HL-60 (cell line): ENCODE measurements at regions not wholly inside any gene's neighbourhood (a gene's known extent, or its start where the extent isn't known, plus 50 kb on each side); places are given as distances from the start of the nearest gene placed in this dataset.

Experiments
- DNase-seq, 2 experiments: peaks; one replicate each; pipeline ENCODE4 v3.0.0-alpha.2; 2010 to 2020; ENCODE audit warnings: low read depth in 1 of 2, low spot score in 1 of 2
- H3K27ac ChIP-seq: fragments of 250-450 bp; sonication (Bioruptor Pico); replicated peaks from 2 replicates; pipeline ENCODE4 v1.5.1; 2020; ENCODE audit warnings: mild to moderate bottlenecking, moderate library complexity
- H3K27me3 ChIP-seq: fragments of 250-450 bp; sonication (Bioruptor Pico); 2 replicates; pipeline ENCODE4 v1.5.1; 2021; ENCODE audit warnings: mild to moderate bottlenecking, moderate library complexity; ENCODE audit not compliant: insufficient read depth, poor library complexity, severe bottlenecking
- H3K4me3 ChIP-seq: replicated peaks from 2 replicates; pipeline ENCODE4 v1.5.1; 2011; ENCODE audit warnings: mild to moderate bottlenecking, control low read depth, low read length; ENCODE audit not compliant: insufficient read depth
- CTCF ChIP-seq: IDR thresholded peaks from one replicate; pipeline ENCODE4 v1.5.1; 2011; ENCODE audit warnings: low read length, control low read depth, inconsistent platforms; ENCODE audit not compliant: insufficient read depth
- GABPA ChIP-seq: IDR thresholded peaks from 2 replicates; pipeline ENCODE4 v1.6.1; 2012; ENCODE audit warnings: low read depth
- POLR2AphosphoS5 ChIP-seq: IDR thresholded peaks from 2 replicates; pipeline ENCODE4 v1.6.1; 2012; ENCODE audit warnings: low read depth
- SPI1 ChIP-seq: IDR thresholded peaks from 2 replicates; pipeline ENCODE4 v1.6.1; 2012; ENCODE audit warnings: low read depth, mild to moderate bottlenecking, borderline replicate concordance
- TF ChIP-seq, protein P1 (sequence below): IDR thresholded peaks from 2 replicates; pipeline ENCODE4 v1.6.1; 2012; ENCODE audit warnings: low read depth; ENCODE audit not compliant: insufficient replicate concordance

DNA sequence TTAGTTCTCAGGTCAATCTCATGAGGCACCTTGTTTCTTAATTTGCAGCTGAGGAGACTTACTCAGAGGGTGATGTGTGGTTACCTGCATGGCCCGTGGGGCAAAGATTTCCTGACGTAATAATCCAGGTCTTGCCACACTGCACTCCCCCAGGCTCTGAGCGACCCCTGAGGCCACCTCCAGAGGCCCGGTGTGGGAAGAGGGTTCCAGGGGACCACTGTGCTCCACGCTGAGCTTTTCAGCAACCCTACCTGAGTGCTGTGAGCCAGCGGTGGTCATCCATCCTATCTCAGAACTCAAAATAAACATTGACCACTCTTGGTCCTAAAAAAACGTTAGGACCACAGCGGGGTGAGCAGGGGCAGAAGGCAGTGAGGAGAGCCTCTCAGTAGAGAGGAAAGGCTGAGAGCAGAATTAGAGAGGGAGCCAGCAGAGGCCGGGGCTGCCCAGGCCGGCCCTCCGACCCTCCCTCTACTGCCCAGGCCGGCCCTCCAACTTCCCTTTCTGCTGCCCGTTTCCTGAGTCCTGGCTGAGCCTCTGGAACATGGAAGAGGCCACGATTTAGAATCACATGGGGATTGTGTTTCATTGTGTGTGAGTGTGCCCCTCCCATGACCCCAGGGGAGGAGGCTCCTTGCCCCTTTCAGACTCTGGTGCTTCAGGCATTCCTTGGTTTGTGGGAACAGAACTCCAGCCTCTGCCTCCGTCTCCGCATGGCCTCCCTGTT lies 188.2 kb upstream of the DIO3 start:
- no peak overlapping the region for H3K27ac ChIP-seq
- no peak for DNase-seq
- H3K4me3 ChIP-seq: no peak overlapping the region
- TF ChIP-seq CTCF (no peak), POLR2AphosphoS5 (no peak)
- TF ChIP-seq, protein P1, sequence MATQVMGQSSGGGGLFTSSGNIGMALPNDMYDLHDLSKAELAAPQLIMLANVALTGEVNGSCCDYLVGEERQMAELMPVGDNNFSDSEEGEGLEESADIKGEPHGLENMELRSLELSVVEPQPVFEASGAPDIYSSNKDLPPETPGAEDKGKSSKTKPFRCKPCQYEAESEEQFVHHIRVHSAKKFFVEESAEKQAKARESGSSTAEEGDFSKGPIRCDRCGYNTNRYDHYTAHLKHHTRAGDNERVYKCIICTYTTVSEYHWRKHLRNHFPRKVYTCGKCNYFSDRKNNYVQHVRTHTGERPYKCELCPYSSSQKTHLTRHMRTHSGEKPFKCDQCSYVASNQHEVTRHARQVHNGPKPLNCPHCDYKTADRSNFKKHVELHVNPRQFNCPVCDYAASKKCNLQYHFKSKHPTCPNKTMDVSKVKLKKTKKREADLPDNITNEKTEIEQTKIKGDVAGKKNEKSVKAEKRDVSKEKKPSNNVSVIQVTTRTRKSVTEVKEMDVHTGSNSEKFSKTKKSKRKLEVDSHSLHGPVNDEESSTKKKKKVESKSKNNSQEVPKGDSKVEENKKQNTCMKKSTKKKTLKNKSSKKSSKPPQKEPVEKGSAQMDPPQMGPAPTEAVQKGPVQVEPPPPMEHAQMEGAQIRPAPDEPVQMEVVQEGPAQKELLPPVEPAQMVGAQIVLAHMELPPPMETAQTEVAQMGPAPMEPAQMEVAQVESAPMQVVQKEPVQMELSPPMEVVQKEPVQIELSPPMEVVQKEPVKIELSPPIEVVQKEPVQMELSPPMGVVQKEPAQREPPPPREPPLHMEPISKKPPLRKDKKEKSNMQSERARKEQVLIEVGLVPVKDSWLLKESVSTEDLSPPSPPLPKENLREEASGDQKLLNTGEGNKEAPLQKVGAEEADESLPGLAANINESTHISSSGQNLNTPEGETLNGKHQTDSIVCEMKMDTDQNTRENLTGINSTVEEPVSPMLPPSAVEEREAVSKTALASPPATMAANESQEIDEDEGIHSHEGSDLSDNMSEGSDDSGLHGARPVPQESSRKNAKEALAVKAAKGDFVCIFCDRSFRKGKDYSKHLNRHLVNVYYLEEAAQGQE: no peak
- H3K27me3 ChIP-seq: no peaks in the 10 kb centered on the region

DNA sequence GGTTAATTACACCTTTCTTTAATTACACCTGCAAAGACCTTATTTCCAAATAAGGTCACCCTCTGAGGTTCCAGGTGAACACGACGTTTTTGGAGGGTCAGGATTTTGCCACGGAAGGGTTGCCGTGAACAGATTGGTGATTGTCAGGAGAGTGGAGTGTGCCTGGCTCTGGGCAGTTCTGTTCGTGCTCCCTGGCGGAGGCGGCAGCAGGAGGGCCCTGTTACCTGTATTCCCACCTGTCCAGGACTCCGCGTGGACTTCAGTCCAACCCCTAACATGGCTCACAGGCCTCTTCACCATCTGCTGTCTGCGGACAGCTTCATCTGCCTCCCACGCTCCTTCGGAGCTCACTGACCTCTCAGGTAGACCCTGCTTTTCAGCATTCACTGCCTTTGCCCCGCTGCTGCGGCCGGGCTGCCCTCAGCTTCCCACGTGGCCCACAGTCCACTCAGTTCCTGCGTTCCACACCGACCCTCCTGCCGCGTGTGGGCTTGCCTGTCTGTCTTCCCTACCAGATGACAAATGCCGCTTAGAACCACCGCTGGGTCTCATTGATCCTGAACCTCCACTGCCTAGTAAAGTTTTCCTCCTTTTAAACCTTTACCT lies 187.5 kb upstream of the DIO3 start:
- no peaks in the 10 kb centered on the region for H3K27me3 ChIP-seq
- H3K27ac ChIP-seq: no peak overlapping the region
- no peak overlapping the region for H3K4me3 ChIP-seq
- TF ChIP-seq SPI1: no peak
- TF ChIP-seq, protein P1: no peak
- no peak for TF ChIP-seq POLR2AphosphoS5
- no peak for DNase-seq

DNA sequence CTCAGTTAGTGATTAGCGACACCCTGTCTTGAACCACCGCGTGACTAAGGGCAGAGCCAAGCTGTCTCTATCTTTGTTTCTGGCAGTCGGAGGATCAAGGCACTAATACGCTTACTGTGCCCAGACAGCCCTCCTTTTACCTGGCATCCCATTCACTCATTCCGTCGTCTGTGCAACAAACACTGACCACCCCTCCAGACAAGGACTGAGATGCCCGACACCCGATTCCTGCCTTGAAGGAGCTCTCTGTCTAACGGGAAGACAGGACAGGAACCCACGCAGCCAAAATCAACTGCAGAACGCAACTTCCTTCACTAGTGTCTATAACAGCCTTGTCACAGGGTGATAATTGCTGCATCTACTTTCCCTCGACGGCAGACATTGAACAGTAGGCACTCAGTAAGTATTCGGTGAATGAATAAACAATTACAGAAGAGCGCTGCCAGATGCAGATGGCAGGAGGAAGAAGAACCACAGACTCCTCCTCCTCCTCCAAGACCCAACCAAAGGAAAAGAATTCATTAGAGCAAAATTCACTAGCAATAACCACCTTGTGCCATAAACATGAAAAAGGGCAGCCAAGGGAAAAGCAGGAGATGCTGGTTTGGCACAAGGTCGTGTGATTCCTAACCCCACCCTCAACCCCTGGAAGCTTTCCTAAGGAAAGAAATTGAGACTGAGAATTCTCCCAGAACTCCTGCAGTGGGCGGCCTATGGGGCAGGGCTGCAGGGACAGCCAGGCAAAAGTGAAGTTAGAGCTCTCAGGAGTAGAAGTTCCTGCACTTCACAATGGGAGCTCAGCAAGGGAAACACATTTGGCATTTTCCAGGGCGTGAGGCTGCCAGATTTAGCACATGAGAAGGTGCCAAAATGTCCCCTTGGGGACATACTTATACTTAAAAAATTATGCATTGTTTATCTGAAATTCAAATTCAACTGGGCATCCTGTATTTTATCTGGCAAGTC lies 186.6 kb upstream of the DIO3 start:
- no peak overlapping the region for H3K27ac ChIP-seq
- no peaks in the 10 kb centered on the region for H3K27me3 ChIP-seq
- H3K4me3 ChIP-seq: no peak overlapping the region
- DNase-seq: no peak
- TF ChIP-seq POLR2AphosphoS5 (no peak), SPI1 (no peak)
- TF ChIP-seq, protein P1: no peak

- TF ChIP-seq SPI1 (no peak), CTCF (no peak), GABPA (no peak), POLR2AphosphoS5 (no peak)
- TF ChIP-seq, protein P1: no peak
- H3K27ac ChIP-seq: no peak overlapping the region
Measured at GRCh38 chr14:101377069-101377468, 184.2 kb upstream of the DIO3 start.

More at GRCh38 chr14:101377069-101377468, 184.2 kb upstream of the DIO3 start:
- DNase-seq: no peak
- H3K27me3 ChIP-seq: no peaks in the 10 kb centered on the region
- no peak overlapping the region for H3K4me3 ChIP-seq
